ENCODE measurements at regions not wholly inside any gene's neighbourhood (a gene's known extent, or its start where the extent isn't known, plus 50 kb on each side); places are given as distances from the start of the nearest gene placed in this dataset.

GRCh38 chr5:155895484-155895883, 431.5 kb upstream of the SGCD start:
- no peak for TF ChIP-seq POLR2A (IDR thresholded peaks at IDR 0.05; ENCODE audit: low read depth, low read length)
- no peak for TF ChIP-seq EZH2 (IDR thresholded peaks at IDR 0.05; ENCODE audit: borderline replicate concordance, low read depth, low read length, severe bottlenecking)
- no peak for TF ChIP-seq CTCF (IDR thresholded peaks at IDR 0.05; ENCODE audit: extremely low read depth in 1 of 2, insufficient read depth in 1 of 2, low read depth in 1 of 2, low read length in 2 of 2)
- TF ChIP-seq POLR2AphosphoS5 (IDR thresholded peaks at IDR 0.05; ENCODE audit: insufficient read depth, low read depth, low read length) = no peak
- TF ChIP-seq MYC (IDR thresholded peaks at IDR 0.05; ENCODE audit: low read depth, low read length) = no peak
- TF ChIP-seq MAX (IDR thresholded peaks at IDR 0.05; ENCODE audit: insufficient read depth, insufficient read length) = no peak
- no peak for TF ChIP-seq JUN (IDR thresholded peaks at IDR 0.05; ENCODE audit: borderline replicate concordance, insufficient read depth, insufficient read length, low read depth)
- TF ChIP-seq FOS (IDR thresholded peaks at IDR 0.05; ENCODE audit: borderline replicate concordance, insufficient read depth, low read length) = no peak
- TF ChIP-seq GATA2 (IDR thresholded peaks at IDR 0.05; ENCODE audit: insufficient read depth, insufficient read length, low read depth, low read length) = no peak

All from endothelial cell of umbilical vein (primary cell).